Mammary epithelial cell (primary cell): ENCODE measurements at regions not wholly inside any gene's neighbourhood (a gene's known extent, or its start where the extent isn't known, plus 50 kb on each side); places are given as distances from the start of the nearest gene placed in this dataset.

Source experiments
- EZH2 ChIP-seq: IDR thresholded peaks from 2 replicates; pipeline ENCODE4 v1.6.1; 2012; ENCODE audit warnings: low read length, inconsistent platforms, borderline replicate concordance
- TF ChIP-seq, protein P1 (sequence below), 2 donors: IDR thresholded peaks in 1 of 2; conservative IDR thresholded peaks in 1 of 2; 2 replicates each; pipeline ENCODE4 v1.5.1; 2011 to 2012; ENCODE audit warnings: inconsistent platforms in 2 of 2, low read length in 2 of 2, mild to moderate bottlenecking in 2 of 2, control low read depth in 1 of 2, low read depth in 1 of 2; ENCODE audit not compliant: insufficient read depth in 1 of 2; ENCODE audit errors: extremely low read depth in 1 of 2

DNA sequence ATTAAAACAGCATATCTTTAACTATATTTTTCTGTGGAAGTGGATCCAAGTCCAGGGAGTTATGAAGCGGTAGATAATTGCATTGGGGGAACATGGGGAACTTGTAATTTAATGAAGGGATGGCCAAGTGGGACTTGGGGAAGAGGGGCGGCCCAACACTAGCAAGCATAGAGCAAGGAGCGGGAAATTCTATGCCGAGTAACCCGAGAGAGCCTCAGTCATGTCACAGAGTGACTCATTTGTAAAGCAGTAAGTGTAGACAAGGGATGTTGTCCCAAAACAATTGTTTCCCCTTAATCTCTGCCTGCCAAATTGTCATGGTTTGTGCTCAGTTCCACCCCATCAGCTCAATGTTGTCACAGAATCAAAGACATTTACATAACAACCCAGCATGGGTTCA, 620.1 kb downstream of the AJAP1 start:
- TF ChIP-seq, protein P1, sequence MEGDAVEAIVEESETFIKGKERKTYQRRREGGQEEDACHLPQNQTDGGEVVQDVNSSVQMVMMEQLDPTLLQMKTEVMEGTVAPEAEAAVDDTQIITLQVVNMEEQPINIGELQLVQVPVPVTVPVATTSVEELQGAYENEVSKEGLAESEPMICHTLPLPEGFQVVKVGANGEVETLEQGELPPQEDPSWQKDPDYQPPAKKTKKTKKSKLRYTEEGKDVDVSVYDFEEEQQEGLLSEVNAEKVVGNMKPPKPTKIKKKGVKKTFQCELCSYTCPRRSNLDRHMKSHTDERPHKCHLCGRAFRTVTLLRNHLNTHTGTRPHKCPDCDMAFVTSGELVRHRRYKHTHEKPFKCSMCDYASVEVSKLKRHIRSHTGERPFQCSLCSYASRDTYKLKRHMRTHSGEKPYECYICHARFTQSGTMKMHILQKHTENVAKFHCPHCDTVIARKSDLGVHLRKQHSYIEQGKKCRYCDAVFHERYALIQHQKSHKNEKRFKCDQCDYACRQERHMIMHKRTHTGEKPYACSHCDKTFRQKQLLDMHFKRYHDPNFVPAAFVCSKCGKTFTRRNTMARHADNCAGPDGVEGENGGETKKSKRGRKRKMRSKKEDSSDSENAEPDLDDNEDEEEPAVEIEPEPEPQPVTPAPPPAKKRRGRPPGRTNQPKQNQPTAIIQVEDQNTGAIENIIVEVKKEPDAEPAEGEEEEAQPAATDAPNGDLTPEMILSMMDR (conservative IDR thresholded peaks at IDR 0.05 in 1 of 2, IDR thresholded peaks at IDR 0.05 in 1 of 2; ENCODE audit: extremely low read depth in 1 of 2, insufficient read depth in 1 of 2, low read depth in 1 of 2, low read length in 2 of 2): no peak
- no peak for TF ChIP-seq EZH2
